H1 (cell line): ENCODE measurements at regions not wholly inside any gene's neighbourhood (a gene's known extent, or its start where the extent isn't known, plus 50 kb on each side); places are given as distances from the start of the nearest gene placed in this dataset.

Experiments used
- CTCF ChIA-PET: fragments of 300-600 bp; sonication (Branson Sonifier 250); formaldehyde crosslinking; loops from one replicate; lab custom pipeline; 2021; ENCODE audit not compliant: partially characterized antibody; lab: Charles Lee
- POLR2A ChIA-PET: fragments of 300-600 bp; sonication (Branson Sonifier 250); formaldehyde crosslinking; loops from one replicate; lab custom pipeline; 2021; ENCODE audit warnings: inconsistent platforms; ENCODE audit not compliant: partially characterized antibody; lab: Charles Lee
- DNase-seq, 2 experiments: peaks; one replicate each; pipeline versions ENCODE4 v3.0.0 to v3.0.0-alpha.2; 2010 to 2022; ENCODE audit warnings: low spot score in 2 of 2, low read depth in 1 of 2, mixed read lengths in 1 of 2
- FAIRE-seq: peaks from 2 replicates; lab custom pipeline; 2011; peaks lifted over from hg19 to GRCh38; lab: Jason Lieb, UNC
- H2AFZ ChIP-seq: 2 replicates; pipeline ENCODE4 v1.8.1; 2012; ENCODE audit warnings: low read length, inconsistent platforms
- H2AK5ac ChIP-seq: 2 replicates; pipeline ENCODE4 v1.6.1; 2013; ENCODE audit warnings: low read depth, low read length
- H2BK120ac ChIP-seq: replicated peaks from 2 replicates; pipeline ENCODE3; 2013; ENCODE audit warnings: low read depth, low read length, inconsistent platforms
- H2BK12ac ChIP-seq: 2 replicates; pipeline ENCODE4 v1.6.1; 2013; ENCODE audit warnings: low read depth, low read length
- H2BK15ac ChIP-seq: 2 replicates; pipeline ENCODE4 v1.6.1; 2013; ENCODE audit warnings: low read length
- H2BK20ac ChIP-seq: 2 replicates; pipeline ENCODE4 v1.6.1; 2013; ENCODE audit warnings: low read length
- H2BK5ac ChIP-seq: 2 replicates; pipeline ENCODE4 v1.6.1; 2013; ENCODE audit warnings: low read depth, low read length
- H3K14ac ChIP-seq: 2 replicates; pipeline ENCODE4 v1.6.1; 2013; ENCODE audit warnings: inconsistent platforms; ENCODE audit not compliant: insufficient read length
- H3K18ac ChIP-seq: 2 replicates; pipeline ENCODE4 v1.6.1; 2013; ENCODE audit warnings: low read length; ENCODE audit errors: extremely low read depth
- H3K23ac ChIP-seq: 2 replicates; pipeline ENCODE4 v1.6.1; 2013; ENCODE audit warnings: inconsistent platforms; ENCODE audit not compliant: insufficient read length
- H3K23me2 ChIP-seq: 2 replicates; pipeline ENCODE4 v1.6.1; 2013; ENCODE audit warnings: low read depth, low read length
- H3K27ac ChIP-seq: 2 replicates; pipeline ENCODE4 v1.6.1; 2011; ENCODE audit warnings: low read depth, low read length, inconsistent platforms
- H3K27me3 ChIP-seq, 4 experiments: replicated peaks in 1 of 4; 1 replicate in 1 of 4; 2 replicates in 3 of 4; pipeline versions ENCODE4 v1.6.1 to v1.8.1; 2011 to 2013; ENCODE audit warnings: low read length in 3 of 4, mild to moderate bottlenecking in 3 of 4, inconsistent platforms in 2 of 4, mixed read lengths in 2 of 4, moderate library complexity in 1 of 4; ENCODE audit not compliant: control insufficient read depth in 3 of 4, insufficient read depth in 3 of 4; ENCODE audit errors: extremely low read depth in 1 of 4
- H3K36me3 ChIP-seq, 4 experiments: 2 replicates each; pipeline versions ENCODE4 v1.6.1 to v1.8.1; 2011 to 2013; ENCODE audit warnings: mild to moderate bottlenecking in 4 of 4, low read length in 3 of 4, moderate library complexity in 2 of 4, control low read depth in 1 of 4, inconsistent platforms in 1 of 4; ENCODE audit not compliant: insufficient read depth in 4 of 4, control insufficient read depth in 2 of 4
- H3K4ac ChIP-seq: replicated peaks from 2 replicates; pipeline ENCODE3; 2013; ENCODE audit warnings: low read length, low read depth, mixed read lengths, inconsistent platforms; ENCODE audit not compliant: insufficient read length
- H3K4me1 ChIP-seq, 4 experiments: replicated peaks in 1 of 4; 1 replicate in 1 of 4; 2 replicates in 3 of 4; pipeline versions ENCODE4 v1.6.1 to v1.8.1; 2011 to 2013; ENCODE audit warnings: low read length in 3 of 4, inconsistent platforms in 2 of 4, mixed read lengths in 1 of 4; ENCODE audit not compliant: insufficient read depth in 4 of 4, control insufficient read depth in 3 of 4
- H3K4me2 ChIP-seq, 2 experiments: 2 replicates each; pipeline versions ENCODE4 v1.6.1 to v1.8.1; 2011 to 2013; ENCODE audit warnings: low read depth in 2 of 2, low read length in 2 of 2, control low read depth in 1 of 2, inconsistent platforms in 1 of 2, mild to moderate bottlenecking in 1 of 2; ENCODE audit not compliant: insufficient read depth in 1 of 2
- H3K4me3 ChIP-seq, 4 experiments: fragments of 200-600, 300-600 bp in 1 of 4; sonication (generic), shearing (Covaris generic), sonication (Bioruptor Twin) in 1 of 4; 2 replicates each; pipeline versions ENCODE4 v1.5.1 to v1.8.1; 2011 to 2016; ENCODE audit warnings: low read length in 4 of 4, low read depth in 3 of 4, control low read depth in 2 of 4, inconsistent platforms in 2 of 4, mild to moderate bottlenecking in 2 of 4, mixed read lengths in 1 of 4, moderate library complexity in 1 of 4; ENCODE audit not compliant: insufficient read depth in 2 of 4; ENCODE audit errors: extremely low read depth in 1 of 4
- H3K56ac ChIP-seq: replicated peaks from 2 replicates; pipeline ENCODE3; 2013; ENCODE audit warnings: low read depth, mild to moderate bottlenecking, mixed read lengths, low read length, inconsistent platforms; ENCODE audit not compliant: insufficient read length
- H3K79me1 ChIP-seq: 2 replicates; pipeline ENCODE4 v1.6.1; 2013; ENCODE audit warnings: low read depth, low read length, control low read depth
- H3K79me2 ChIP-seq, 2 experiments: 2 replicates each; pipeline versions ENCODE4 v1.6.1 to v1.8.1; 2012 to 2013; ENCODE audit warnings: low read length in 2 of 2, mild to moderate bottlenecking in 2 of 2, inconsistent platforms in 1 of 2; ENCODE audit not compliant: insufficient read depth in 2 of 2, control insufficient read depth in 1 of 2
- H3K9ac ChIP-seq, 4 experiments: replicated peaks in 1 of 4; 1 replicate in 1 of 4; 2 replicates in 3 of 4; pipeline versions ENCODE4 v1.6.1 to v1.8.1; 2011 to 2013; ENCODE audit warnings: low read depth in 3 of 4, low read length in 3 of 4, control low read depth in 2 of 4, mild to moderate bottlenecking in 2 of 4, moderate library complexity in 2 of 4, inconsistent platforms in 1 of 4; ENCODE audit errors: extremely low read depth in 1 of 4
- H3K9me3 ChIP-seq, 2 experiments: 2 replicates each; pipeline versions ENCODE4 v1.6.1 to v1.8.1; 2012 to 2013; ENCODE audit warnings: mild to moderate bottlenecking in 2 of 2, moderate library complexity in 2 of 2, control low read depth in 1 of 2, inconsistent platforms in 1 of 2, low read depth in 1 of 2, low read length in 1 of 2, mixed read lengths in 1 of 2; ENCODE audit not compliant: insufficient read depth in 2 of 2
- H4K20me1 ChIP-seq, 2 experiments: replicated peaks in 1 of 2; 2 replicates each; pipeline versions ENCODE3 to v1.8.1; 2011 to 2013; ENCODE audit warnings: inconsistent platforms in 2 of 2, low read length in 2 of 2, mild to moderate bottlenecking in 1 of 2; ENCODE audit not compliant: insufficient read depth in 2 of 2, control insufficient read depth in 1 of 2
- H4K5ac ChIP-seq: 2 replicates; pipeline ENCODE4 v1.6.1; 2013; ENCODE audit warnings: low read length, low read depth, mixed read lengths, inconsistent platforms; ENCODE audit not compliant: insufficient read length
- H4K8ac ChIP-seq: 2 replicates; pipeline ENCODE4 v1.8.0; 2013; ENCODE audit warnings: mild to moderate bottlenecking, moderate library complexity, low read length, inconsistent platforms; ENCODE audit not compliant: insufficient read depth; ENCODE audit errors: extremely low read depth
- H4K91ac ChIP-seq: replicated peaks from 2 replicates; pipeline ENCODE3; 2013; ENCODE audit warnings: low read length, mixed read lengths, inconsistent platforms; ENCODE audit not compliant: insufficient read length
- BACH1 ChIP-seq: IDR thresholded peaks from 2 replicates; pipeline ENCODE4 v1.6.1; 2012; ENCODE audit warnings: low read length, improper control_type of control experiment
- EZH2 ChIP-seq: fragments of 200-600 bp; sonication (generic); IDR thresholded peaks from 2 replicates; pipeline ENCODE4 v1.7.1; 2012; ENCODE audit warnings: low read depth, mild to moderate bottlenecking, moderate library complexity, low read length, inconsistent platforms; ENCODE audit not compliant: severe bottlenecking
- GABPA ChIP-seq: IDR thresholded peaks from 2 replicates; pipeline ENCODE4 v1.6.1; 2011; ENCODE audit warnings: mild to moderate bottlenecking, low read length, moderate library complexity, borderline replicate concordance; ENCODE audit not compliant: insufficient read depth
- KDM1A ChIP-seq: fragments of 200-600, 300-600 bp; sonication (generic); IDR thresholded peaks from 2 replicates; pipeline ENCODE4 v1.7.1; 2016; ENCODE audit warnings: mild to moderate bottlenecking, low read length, borderline replicate concordance
- KDM5A ChIP-seq: fragments of 200-600 bp; IDR thresholded peaks from 2 replicates; pipeline ENCODE4 v1.7.1; 2012; ENCODE audit warnings: mild to moderate bottlenecking, low read length, inconsistent platforms, mixed read lengths
- SAP30 ChIP-seq: fragments of 300-600 bp; sonication (generic); IDR thresholded peaks from 2 replicates; pipeline ENCODE4 v1.7.1; 2012; ENCODE audit warnings: low read length, moderate library complexity, mild to moderate bottlenecking, inconsistent platforms; ENCODE audit not compliant: insufficient read depth, insufficient replicate concordance
- TBP ChIP-seq: IDR thresholded peaks from 2 replicates; pipeline ENCODE4 v1.6.1; 2011; ENCODE audit warnings: low read depth, low read length, improper control_type of control experiment
- WGBS, 2 experiments: shearing (Covaris generic) in 1 of 2; methylation state at CpG; one replicate each; pipeline versions ENCODE4 v1.1.6 to v1.1.7; 2013 to 2015; ENCODE audit warnings: low lambda C conversion rate in 2 of 2, mixed read lengths in 2 of 2, inconsistent platforms in 1 of 2, low coverage in 1 of 2, missing lambda C conversion rate in 1 of 2; ENCODE audit not compliant: insufficient replicate concordance in 2 of 2, insufficient coverage in 1 of 2, insufficient read length in 1 of 2; ENCODE audit errors: extremely low coverage in 1 of 2, missing lambda C conversion rate in 1 of 2; 5-methylcytosine and 5-hydroxymethylcytosine counted together

GRCh38 chr9:118959366-118959765 is 409.9 kb downstream of the BRINP1 start:
- Histone ChIP-seq H3K27ac (no peak overlapping the region), H3K23me2 (no peaks in the 10 kb centered on the region), H2BK120ac (no peak overlapping the region), H3K18ac (no peak overlapping the region), H3K4ac (no peak overlapping the region), H4K5ac (no peak overlapping the region), H2BK12ac (no peak overlapping the region), H2BK15ac (no peak overlapping the region), H3K4me3 (no peak overlapping the region), H3K9ac (no peak overlapping the region), H3K79me2 (no peaks in the 10 kb centered on the region), H2AK5ac (no peak overlapping the region), H3K4me2 (no peak overlapping the region), H4K20me1 (no peaks in the 10 kb centered on the region), H3K56ac (no peak overlapping the region), H2BK20ac (no peak overlapping the region), H4K91ac (no peak overlapping the region), H2AFZ (no peak overlapping the region), H2BK5ac (no peak overlapping the region), H3K36me3 (no peaks in the 10 kb centered on the region; a peak in 1 of 8 replicates), H4K8ac (no peak overlapping the region), H3K23ac (no peak overlapping the region), H3K27me3 (no peaks in the 10 kb centered on the region), H3K14ac (no peak overlapping the region), H3K79me1 (no peaks in the 10 kb centered on the region), H3K9me3 (no peaks in the 10 kb centered on the region), H3K4me1 (no peaks in the 10 kb centered on the region)
- ChIA-PET CTCF (interaction anchor here (1.1 kb wide), 1 partner anchor 11 kb away, joined by 3 read pairs; no protein-coding TSS in a partner anchor), POLR2A (no interaction called here)
- 90% methylated on average over 5 of the region's 5 CpGs; no CpG with 5 or more reads in 1 of the 2 experiments for WGBS, 2 experiments
- DNase-seq (no peak), FAIRE-seq (no peak)
- TF ChIP-seq BACH1, result no peak
- TF ChIP-seq KDM5A, result no peak
- TF ChIP-seq TBP, result no peak
- TF ChIP-seq KDM1A, result no peak
- no peak for TF ChIP-seq EZH2
- TF ChIP-seq SAP30, result no peak
- no peak for TF ChIP-seq GABPA
